SK-N-SH treated with all-trans-retinoic acid at 6 μM for 48 hours (cell line): ENCODE measurements at regions not wholly inside any gene's neighbourhood (a gene's known extent, or its start where the extent isn't known, plus 50 kb on each side); places are given as distances from the start of the nearest gene placed in this dataset.

ENCODE experiments used
- ATAC-seq: fragments of 200-7000 bp; cut with Tn5 transposase; 3 replicates; pipeline ENCODE4 v1.9.1; 2020; ENCODE audit warnings: mild to moderate bottlenecking, moderate library complexity
- ARNTL ChIP-seq: fragments of 450-650 bp; formaldehyde crosslinking; IDR thresholded peaks from 2 replicates; pipeline ENCODE4 v1.5.0; 2020; ENCODE audit warnings: low read depth, mild to moderate bottlenecking, moderate library complexity, borderline replicate concordance
- BACH2 ChIP-seq: fragments of 250-450 bp; sonication (Bioruptor Pico); IDR thresholded peaks from 2 replicates; pipeline ENCODE4 v1.9.0; 2021; ENCODE audit warnings: mild to moderate bottlenecking, borderline replicate concordance
- CSDC2 ChIP-seq: fragments of 250-450 bp; sonication (Bioruptor Pico); IDR thresholded peaks from 2 replicates; pipeline ENCODE4 v1.5.0; 2020; ENCODE audit warnings: mild to moderate bottlenecking, moderate library complexity
- CSRNP3 ChIP-seq: fragments of 250-450 bp; sonication (Bioruptor Pico); IDR thresholded peaks from 2 replicates; pipeline ENCODE4 v1.5.1; 2021; ENCODE audit warnings: mild to moderate bottlenecking, moderate library complexity
- ESRRG ChIP-seq: fragments of 250-450 bp; sonication (Bioruptor Pico); IDR thresholded peaks from 2 replicates; pipeline ENCODE4 v1.6.1; 2021; ENCODE audit warnings: mild to moderate bottlenecking
- GLIS3 ChIP-seq: fragments of 250-450 bp; sonication (Bioruptor Pico); IDR thresholded peaks from 2 replicates; pipeline ENCODE4 v1.5.0; 2020; ENCODE audit warnings: mild to moderate bottlenecking, moderate library complexity
- ISL1 ChIP-seq: fragments of 250-450 bp; sonication (Bioruptor Pico); IDR thresholded peaks from 2 replicates; pipeline ENCODE4 v2.1.2; 2022; ENCODE audit warnings: mild to moderate bottlenecking, moderate library complexity
- OSR1 ChIP-seq: fragments of 250-450 bp; sonication (Bioruptor Pico); IDR thresholded peaks from 2 replicates; pipeline ENCODE4 v1.8.0; 2022; ENCODE audit warnings: moderate library complexity, mild to moderate bottlenecking, inconsistent platforms
- PATZ1 ChIP-seq: fragments of 250-450 bp; sonication (Bioruptor Pico); IDR thresholded peaks from 2 replicates; pipeline ENCODE4 v1.8.0; 2020; ENCODE audit warnings: mild to moderate bottlenecking, moderate library complexity, borderline replicate concordance
- POU6F1 ChIP-seq: fragments of 250-450 bp; sonication (Bioruptor Pico); IDR thresholded peaks from 2 replicates; pipeline ENCODE4 v1.8.0; 2021; ENCODE audit warnings: low read depth, mild to moderate bottlenecking, moderate library complexity, borderline replicate concordance
- PPARA ChIP-seq: fragments of 250-450 bp; sonication (Bioruptor Pico); IDR thresholded peaks from 2 replicates; pipeline ENCODE4 v1.5.0; 2020; ENCODE audit warnings: mild to moderate bottlenecking, borderline replicate concordance
- RARB ChIP-seq: fragments of 250-450 bp; sonication (Bioruptor Pico); IDR thresholded peaks from 2 replicates; pipeline ENCODE4 v1.8.0; 2021; ENCODE audit warnings: mild to moderate bottlenecking, moderate library complexity
- SNAI2 ChIP-seq: fragments of 250-450 bp; sonication (Bioruptor Pico); IDR thresholded peaks from 2 replicates; pipeline ENCODE4 v1.5.0; 2020; ENCODE audit warnings: mild to moderate bottlenecking, moderate library complexity
- TCF4 ChIP-seq: fragments of 250-450 bp; sonication (Bioruptor Pico); IDR thresholded peaks from 2 replicates; pipeline ENCODE4 v1.8.0; 2021; ENCODE audit warnings: mild to moderate bottlenecking, moderate library complexity, borderline replicate concordance
- TOX ChIP-seq: fragments of 250-450 bp; sonication (Bioruptor Pico); IDR thresholded peaks from 2 replicates; pipeline ENCODE4 v1.8.0; 2021; ENCODE audit warnings: mild to moderate bottlenecking, moderate library complexity, borderline replicate concordance
- TSHZ2 ChIP-seq: fragments of 250-450 bp; sonication (Bioruptor Pico); IDR thresholded peaks from 2 replicates; pipeline ENCODE4 v1.5.0; 2020; ENCODE audit warnings: mild to moderate bottlenecking, moderate library complexity
- ZC3H10 ChIP-seq: fragments of 250-450 bp; sonication (Bioruptor Pico); IDR thresholded peaks from 2 replicates; pipeline ENCODE4 v1.5.1; 2021; ENCODE audit warnings: mild to moderate bottlenecking, moderate library complexity
- ZFP3 ChIP-seq: fragments of 250-450 bp; sonication (Bioruptor Pico); IDR thresholded peaks from 2 replicates; pipeline ENCODE4 v1.5.0; 2020; ENCODE audit warnings: mild to moderate bottlenecking, moderate library complexity
- ZFP30 ChIP-seq: fragments of 450-650 bp; formaldehyde crosslinking; IDR thresholded peaks from 2 replicates; pipeline ENCODE4 v1.5.0; 2022; ENCODE audit warnings: mild to moderate bottlenecking, moderate library complexity
- ZNF565 ChIP-seq: fragments of 450-650 bp; formaldehyde crosslinking; conservative IDR thresholded peaks from 2 replicates; pipeline ENCODE4 v1.5.0; 2020; ENCODE audit warnings: low read depth, mild to moderate bottlenecking, moderate library complexity
- ZNF70 ChIP-seq: fragments of 450-650 bp; formaldehyde crosslinking; IDR thresholded peaks from 2 replicates; pipeline ENCODE4 v1.5.0; 2020; ENCODE audit warnings: mild to moderate bottlenecking, moderate library complexity
- ZNF8 ChIP-seq: fragments of 450-650 bp; formaldehyde crosslinking; IDR thresholded peaks from 2 replicates; pipeline ENCODE4 v1.5.0; 2020; ENCODE audit warnings: mild to moderate bottlenecking, moderate library complexity

GRCh38 chr6:71222671-71223070 is 65.9 kb upstream of the OGFRL1 start:
- no peak for TF ChIP-seq ISL1 (CRISPR knock-in tag)
- no peak for TF ChIP-seq PPARA (CRISPR knock-in tag)
- no peak for TF ChIP-seq RARB (CRISPR knock-in tag)
- TF ChIP-seq BACH2 = no peak
- no peak for TF ChIP-seq TCF4 (CRISPR knock-in tag)
- no peak for TF ChIP-seq SNAI2 (CRISPR knock-in tag)
- no peak for TF ChIP-seq OSR1 (CRISPR knock-in tag)
- no peak for TF ChIP-seq ZNF565 (CRISPR knock-in tag)
- TF ChIP-seq PATZ1 (CRISPR knock-in tag) = no peak
- no peak for TF ChIP-seq CSRNP3 (CRISPR knock-in tag)
- no peak for TF ChIP-seq ESRRG (CRISPR knock-in tag)
- no peak for TF ChIP-seq TSHZ2 (CRISPR knock-in tag)
- TF ChIP-seq ZNF8 = no peak
- TF ChIP-seq ZFP30 (CRISPR knock-in tag) = no peak
- TF ChIP-seq ARNTL (CRISPR knock-in tag) = no peak
- TF ChIP-seq CSDC2 (CRISPR knock-in tag) = no peak
- TF ChIP-seq GLIS3 = no peak
- no peak for TF ChIP-seq TOX (CRISPR knock-in tag)
- no peak for TF ChIP-seq ZNF70 (CRISPR knock-in tag)
- no peak for TF ChIP-seq POU6F1 (CRISPR knock-in tag)
- ATAC-seq = no peak

- ATAC-seq = no peak
- no peak for TF ChIP-seq TCF4 (CRISPR knock-in tag)
- TF ChIP-seq ZFP30 (CRISPR knock-in tag) = no peak
- TF ChIP-seq RARB (CRISPR knock-in tag) = no peak
- TF ChIP-seq ESRRG (CRISPR knock-in tag) = no peak
- no peak for TF ChIP-seq ARNTL (CRISPR knock-in tag)
- TF ChIP-seq ZC3H10 = no peak
- TF ChIP-seq ZFP3 = no peak
- TF ChIP-seq CSDC2 (CRISPR knock-in tag) = no peak
- TF ChIP-seq GLIS3 = no peak
Measured at GRCh38 chr6:71224011-71224410, 64.6 kb upstream of the OGFRL1 start.

GRCh38 chr6:71226151-71226550 is 62.5 kb upstream of the OGFRL1 start:
- no peak for TF ChIP-seq RARB (CRISPR knock-in tag)
- no peak for TF ChIP-seq TSHZ2 (CRISPR knock-in tag)
- no peak for TF ChIP-seq PPARA (CRISPR knock-in tag)
- no peak for TF ChIP-seq ZNF8
- no peak for TF ChIP-seq ZFP3

More at GRCh38 chr6:71226151-71226550, 62.5 kb upstream of the OGFRL1 start:
- ATAC-seq = no peak
